LNCaP clone FGC (cell line): ENCODE measurements at regions not wholly inside any gene's neighbourhood (a gene's known extent, or its start where the extent isn't known, plus 50 kb on each side); places are given as distances from the start of the nearest gene placed in this dataset.

Experiments used
- DNase-seq: peaks from one replicate; pipeline ENCODE4 v3.0.0-alpha.2; 2011; ENCODE audit warnings: low read depth
- H3K4me3 ChIP-seq: 2 replicates; pipeline ENCODE4 v1.5.1; 2011; ENCODE audit warnings: mild to moderate bottlenecking, low read depth, low read length, control low read depth
- TF ChIP-seq, protein P1 (sequence below): IDR thresholded peaks from 2 replicates; pipeline ENCODE4 v1.5.1; 2012; ENCODE audit warnings: mild to moderate bottlenecking; ENCODE audit not compliant: control insufficient read depth, insufficient read depth; ENCODE audit errors: extremely low read depth

DNA sequence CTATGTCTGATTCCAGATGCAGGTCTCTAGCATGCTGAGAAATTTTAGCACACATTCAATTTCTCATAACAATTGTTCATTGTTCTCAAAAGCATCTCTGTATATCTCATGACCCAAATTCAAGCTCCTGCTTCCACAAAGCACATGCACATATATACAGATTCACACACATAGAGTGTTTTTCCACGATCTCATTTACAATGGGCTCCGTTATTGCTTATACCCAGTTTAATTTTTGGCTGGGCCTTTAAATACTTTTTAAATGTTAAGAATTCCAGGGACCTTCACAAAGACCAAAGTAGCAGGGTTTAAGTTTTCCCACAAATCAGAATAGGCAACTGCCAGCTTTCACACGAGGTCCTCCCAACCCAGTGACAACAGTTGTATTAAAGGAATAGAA, 333.5 kb upstream of the SEMA6D start:
- TF ChIP-seq, protein P1, sequence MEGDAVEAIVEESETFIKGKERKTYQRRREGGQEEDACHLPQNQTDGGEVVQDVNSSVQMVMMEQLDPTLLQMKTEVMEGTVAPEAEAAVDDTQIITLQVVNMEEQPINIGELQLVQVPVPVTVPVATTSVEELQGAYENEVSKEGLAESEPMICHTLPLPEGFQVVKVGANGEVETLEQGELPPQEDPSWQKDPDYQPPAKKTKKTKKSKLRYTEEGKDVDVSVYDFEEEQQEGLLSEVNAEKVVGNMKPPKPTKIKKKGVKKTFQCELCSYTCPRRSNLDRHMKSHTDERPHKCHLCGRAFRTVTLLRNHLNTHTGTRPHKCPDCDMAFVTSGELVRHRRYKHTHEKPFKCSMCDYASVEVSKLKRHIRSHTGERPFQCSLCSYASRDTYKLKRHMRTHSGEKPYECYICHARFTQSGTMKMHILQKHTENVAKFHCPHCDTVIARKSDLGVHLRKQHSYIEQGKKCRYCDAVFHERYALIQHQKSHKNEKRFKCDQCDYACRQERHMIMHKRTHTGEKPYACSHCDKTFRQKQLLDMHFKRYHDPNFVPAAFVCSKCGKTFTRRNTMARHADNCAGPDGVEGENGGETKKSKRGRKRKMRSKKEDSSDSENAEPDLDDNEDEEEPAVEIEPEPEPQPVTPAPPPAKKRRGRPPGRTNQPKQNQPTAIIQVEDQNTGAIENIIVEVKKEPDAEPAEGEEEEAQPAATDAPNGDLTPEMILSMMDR = no peak
- no peak overlapping the region for H3K4me3 ChIP-seq
- DNase-seq = no peak

DNA sequence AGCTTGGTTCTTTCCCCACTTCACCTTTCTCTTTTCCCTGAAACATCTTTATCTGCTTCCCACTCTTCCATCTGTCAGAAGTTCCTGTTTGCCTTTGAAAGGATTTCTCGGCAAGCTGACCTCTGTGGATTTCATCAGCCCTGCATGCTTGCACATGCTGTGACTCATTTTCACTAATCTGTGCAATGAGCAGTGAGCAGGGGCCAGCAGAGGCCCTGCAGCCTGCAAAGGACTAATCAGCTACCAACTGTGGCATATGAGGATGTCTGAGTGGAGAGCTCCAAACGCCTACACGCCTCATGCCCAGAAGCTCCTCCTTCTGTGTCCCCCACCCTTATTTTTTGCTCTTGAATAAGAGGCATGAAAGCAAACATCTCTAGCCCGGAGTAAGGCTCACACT, 333.0 kb upstream of the SEMA6D start:
- TF ChIP-seq, protein P1 = no peak
- H3K4me3 ChIP-seq = no peak overlapping the region
- DNase-seq = no peak

DNA sequence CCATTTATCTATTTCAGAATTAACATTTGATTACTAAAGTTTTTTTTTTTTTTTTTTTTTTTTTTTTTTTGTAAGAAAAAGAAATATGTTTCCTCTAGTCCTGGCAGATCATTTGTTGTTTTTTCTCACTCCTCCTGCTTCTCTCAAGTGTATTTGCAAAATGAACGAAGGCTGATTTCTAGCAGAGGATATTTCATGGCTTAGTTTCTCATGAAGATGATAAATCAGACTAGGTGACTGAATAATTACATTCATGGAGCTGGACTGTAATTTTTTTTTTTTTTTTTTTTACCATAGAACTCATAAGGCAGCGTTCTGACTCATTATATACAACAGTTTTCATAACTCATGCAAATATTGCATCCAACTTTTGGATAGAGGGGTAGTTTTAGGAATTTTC, 332.5 kb upstream of the SEMA6D start:
- H3K4me3 ChIP-seq = no peak overlapping the region
- DNase-seq = no peak
- TF ChIP-seq, protein P1 = no peak

DNA sequence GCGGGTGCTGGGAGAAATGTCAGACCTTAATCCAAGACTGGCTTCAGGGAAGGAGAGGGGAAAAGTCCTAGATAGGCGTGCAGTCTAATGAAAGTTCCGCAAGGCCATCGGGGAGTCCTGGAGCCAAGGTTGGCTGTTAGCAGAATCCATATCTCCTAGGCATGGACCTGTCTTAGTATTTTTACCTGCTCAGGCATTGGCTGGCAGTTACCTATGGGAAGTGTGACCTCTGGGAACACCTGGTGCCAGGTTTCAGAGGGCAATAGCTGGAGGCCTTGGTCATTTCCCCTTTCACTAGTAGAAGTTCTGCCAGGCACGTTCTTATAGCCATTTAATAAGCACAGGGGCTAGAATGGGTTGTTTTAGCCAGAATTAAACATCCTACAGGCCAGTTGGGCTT, 330.8 kb upstream of the SEMA6D start:
- TF ChIP-seq, protein P1 = no peak
- no peak overlapping the region for H3K4me3 ChIP-seq
- no peak for DNase-seq

DNA sequence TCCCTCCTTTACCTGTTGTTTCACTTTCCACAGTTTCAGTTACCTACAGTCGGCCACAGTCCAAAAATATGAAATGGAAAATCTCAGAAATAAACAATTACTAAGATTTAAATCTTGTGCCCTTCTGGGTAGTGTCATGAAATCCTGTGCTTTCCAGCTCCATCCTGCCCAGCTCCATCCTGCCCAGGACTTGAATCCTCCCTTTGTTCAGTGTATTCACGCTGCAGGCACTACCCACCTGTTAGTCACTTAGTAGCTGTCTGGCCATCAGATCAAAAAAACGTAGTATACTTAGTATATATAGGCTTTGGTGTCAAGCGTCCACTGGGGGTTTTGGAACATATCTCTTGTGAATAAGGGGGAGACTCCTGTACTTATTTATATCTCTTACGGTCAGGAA, 329.0 kb upstream of the SEMA6D start:
- DNase-seq = no peak
- H3K4me3 ChIP-seq = no peak overlapping the region
- TF ChIP-seq, protein P1 = no peak

DNA sequence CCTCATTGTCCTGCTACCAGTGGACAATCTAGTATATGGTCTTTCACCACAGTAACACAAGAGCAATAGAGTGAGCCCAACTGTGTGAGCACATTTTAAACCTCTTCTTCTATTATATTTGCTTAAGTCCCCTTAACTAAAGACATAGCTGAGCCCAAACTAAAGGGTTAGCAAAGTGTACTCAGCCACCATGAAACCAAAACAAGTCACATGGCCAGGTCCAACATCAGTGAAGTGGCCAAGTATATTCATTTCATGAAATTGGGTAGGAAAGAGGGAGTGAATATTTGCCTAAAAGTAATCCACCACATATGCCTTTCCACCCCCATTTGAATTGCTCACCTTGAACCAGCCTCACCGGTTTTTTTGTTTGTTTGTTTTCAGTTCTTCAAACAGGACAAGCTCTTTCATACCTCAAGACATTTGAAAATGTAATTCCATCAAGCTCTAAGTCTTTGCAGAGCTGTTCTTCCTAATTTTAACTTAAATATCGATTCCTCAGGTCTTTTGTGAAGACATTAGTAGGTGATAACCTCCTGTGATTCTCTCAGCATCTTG, 327.0 kb upstream of the SEMA6D start:
- DNase-seq = peak; percentile 30
- no peak overlapping the region for H3K4me3 ChIP-seq
- TF ChIP-seq, protein P1 = no peak

DNA sequence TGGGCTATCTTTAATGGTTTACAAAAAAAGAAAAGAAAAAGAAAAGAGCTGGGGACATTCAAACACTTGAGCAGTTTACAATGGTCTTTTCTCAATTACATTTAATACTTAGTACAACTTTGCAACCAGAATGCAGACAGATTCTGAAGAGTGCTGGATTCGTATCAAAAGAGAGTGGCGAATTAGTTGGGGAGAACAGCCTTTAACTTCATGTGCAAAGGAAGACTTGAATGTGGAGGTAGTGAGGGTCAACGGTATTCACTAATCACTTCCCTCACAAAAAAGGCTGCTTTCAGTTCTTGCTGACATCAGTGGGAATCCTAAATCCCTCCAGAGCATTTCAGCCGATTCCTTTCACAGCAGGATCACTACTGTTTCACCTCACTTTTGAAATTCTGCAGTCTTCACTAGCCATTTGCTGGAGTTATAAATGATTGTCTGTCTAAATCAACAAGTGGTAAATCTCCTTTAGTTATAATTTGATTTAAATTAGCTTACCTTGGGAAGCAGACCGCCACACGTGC, 323.0 kb upstream of the SEMA6D start:
- no peak for DNase-seq
- no peak overlapping the region for H3K4me3 ChIP-seq
- TF ChIP-seq, protein P1 = no peak
